ENCODE measurements at regions not wholly inside any gene's neighbourhood (a gene's known extent, or its start where the extent isn't known, plus 50 kb on each side); places are given as distances from the start of the nearest gene placed in this dataset.
"Not testable (repeated sequence)": the region's sequence is repeated elsewhere in the genome, so short reads cannot be mapped to it uniquely, and the experiment has no call there.

DNA sequence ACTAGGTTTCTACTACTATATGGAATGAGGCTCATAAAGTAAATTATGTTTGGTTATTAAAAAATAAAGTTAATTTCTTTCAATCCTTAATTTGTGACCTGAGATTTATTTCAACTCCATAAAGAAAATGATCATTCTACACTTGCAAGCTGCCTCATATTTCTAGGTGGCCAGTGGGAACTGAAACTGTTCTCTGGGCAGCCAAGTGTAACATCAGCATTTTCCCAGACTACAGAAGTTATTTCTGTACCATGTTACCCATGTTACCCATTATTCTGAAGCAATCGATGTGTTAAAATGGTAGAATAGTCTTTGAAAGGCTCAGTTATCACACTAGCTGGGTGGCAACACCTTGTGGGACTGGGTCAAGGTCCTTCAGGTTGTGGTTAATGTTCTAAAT, 139.3 kb upstream of the FBXO11 start:
- no peak for DNase-seq

DNA sequence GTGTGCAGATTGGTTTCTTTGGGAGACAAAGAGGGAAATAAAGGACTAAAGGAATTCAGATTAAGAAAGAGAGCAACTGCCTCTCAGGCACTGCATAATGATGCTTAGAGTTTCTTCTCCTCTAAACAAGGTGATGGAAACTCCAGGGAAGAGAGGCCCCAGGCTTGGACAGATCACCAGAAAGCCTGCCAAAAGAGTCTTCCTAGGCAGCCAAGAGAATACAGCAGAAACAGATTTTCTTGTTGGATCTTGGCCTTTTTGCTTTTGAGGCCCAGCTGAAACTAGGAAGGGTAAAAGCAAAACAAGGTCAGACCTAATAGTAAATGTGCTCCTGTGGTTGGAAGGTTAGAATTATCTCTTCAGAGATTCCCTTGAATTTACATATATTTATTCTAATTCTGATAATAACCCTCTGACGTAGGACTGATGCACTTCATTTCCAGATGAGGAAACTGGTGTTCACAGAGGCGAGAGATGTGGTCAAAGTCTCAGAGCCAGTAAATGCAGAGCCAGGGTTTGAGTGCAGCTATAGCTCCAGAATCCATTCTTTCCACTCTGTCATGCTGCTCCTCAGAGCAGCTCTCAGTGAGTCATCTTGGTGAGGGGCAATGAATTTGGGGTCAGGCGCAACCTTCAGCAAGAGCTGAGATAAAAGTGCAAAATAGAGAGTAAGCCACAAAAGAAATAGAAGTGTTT, 142.3 kb upstream of the FBXO11 start:
- no peak for DNase-seq

DNA sequence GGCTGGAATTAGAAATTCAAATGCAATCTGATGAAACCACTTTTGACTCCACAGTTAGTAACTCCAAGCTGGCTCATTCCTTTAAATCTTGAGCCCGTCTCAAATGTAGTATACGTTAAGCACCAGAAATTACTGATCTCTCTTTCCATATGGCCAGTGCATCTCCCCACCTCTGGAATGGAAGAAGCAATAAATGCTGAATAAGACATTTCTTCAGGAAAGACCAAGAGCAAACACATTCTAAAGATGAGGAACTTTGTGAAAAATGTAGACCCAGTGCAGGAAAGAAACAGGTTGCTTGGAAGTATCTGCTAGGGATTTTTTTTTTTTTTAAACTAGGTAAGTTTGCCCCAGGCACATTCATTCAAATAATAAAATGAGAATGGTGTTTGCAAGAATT, 143.1 kb upstream of the FBXO11 start:
- no peak for DNase-seq

DNA sequence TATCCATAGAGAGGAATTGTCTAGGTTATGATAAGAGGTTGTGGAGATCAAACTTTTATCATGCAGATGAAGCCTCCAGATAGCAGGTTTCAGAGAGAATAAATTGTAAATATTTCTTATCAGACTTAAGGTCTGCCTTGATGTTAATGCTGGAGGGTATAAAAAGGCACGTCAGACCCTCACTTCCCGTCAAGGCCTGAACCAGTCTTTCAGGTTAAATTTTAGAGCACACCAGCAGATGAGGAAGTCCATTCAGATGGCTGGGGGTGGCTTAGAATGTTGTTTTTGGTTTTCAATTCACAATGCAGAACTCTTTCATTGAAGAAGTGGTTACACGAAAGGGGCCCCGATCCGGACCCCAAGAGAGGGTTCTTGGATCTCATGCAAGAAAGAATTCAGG, 144.4 kb upstream of the FBXO11 start:
- DNase-seq, result no peak

DNA sequence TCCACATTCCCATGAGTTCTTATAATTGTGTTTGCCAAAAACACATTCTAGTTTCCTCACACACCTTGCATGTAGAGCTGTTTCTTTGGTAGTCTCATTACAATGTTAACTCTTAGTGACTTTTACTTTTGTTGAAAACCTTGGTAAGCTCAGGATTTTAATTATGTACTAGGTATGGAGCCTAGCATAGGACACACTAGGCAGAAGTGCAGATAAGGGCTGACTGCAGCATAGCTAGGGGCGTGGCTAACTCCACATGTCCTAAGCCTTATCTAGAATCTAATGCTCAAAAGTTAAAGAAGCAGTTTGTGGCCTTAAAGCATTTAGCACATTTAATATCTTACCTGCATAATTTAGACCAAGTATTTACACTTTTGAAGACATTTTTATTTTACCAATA, 153.7 kb upstream of the FBXO11 start:
- DNase-seq, result no peak

DNA sequence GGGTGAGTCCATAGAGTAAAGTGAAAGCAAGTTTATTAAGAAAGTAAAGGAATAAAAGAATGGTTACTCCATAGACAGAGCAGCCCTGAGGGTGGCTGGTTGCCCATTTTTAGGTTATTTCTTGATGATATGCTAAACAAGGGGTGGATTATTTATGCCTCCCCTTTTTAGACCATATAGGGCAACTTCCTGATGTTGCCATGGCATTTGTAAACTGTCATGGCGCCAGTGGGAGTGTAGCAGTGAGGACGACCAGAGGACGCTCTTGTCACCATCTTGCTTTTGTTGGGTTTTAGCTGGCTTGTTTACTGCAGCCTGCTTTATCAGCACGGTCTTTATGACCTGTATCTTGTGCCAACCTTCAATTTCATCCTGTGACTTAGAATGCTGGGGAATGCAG, 155.4 kb upstream of the FBXO11 start:
- DNase-seq, result not testable (repeated sequence)

GRCh38 chr2:48065096-48065495, 158.8 kb upstream of the FBXO11 start:
- no peak for DNase-seq

GRCh38 chr2:48066000-48066399, 159.7 kb upstream of the FBXO11 start:
- DNase-seq, result no peak

DNA sequence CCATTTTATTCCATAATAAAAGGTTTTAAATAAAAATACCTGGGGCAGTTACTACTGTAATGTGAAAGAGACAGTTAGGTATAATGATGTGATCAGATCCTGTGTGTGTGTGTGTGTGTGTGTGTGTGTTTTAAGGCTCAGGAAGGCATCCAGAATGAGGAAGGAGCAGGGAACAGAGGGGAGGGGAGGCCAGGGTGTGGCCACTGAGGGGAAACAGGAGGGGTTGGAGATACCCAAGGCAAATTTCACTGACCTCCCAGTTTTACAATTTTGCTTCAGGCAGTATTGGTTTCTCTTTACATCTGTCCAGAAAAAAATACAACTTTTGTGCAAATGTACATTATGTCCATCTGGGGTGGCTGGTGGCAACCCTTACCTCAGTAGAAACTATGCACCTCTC, 163.5 kb upstream of the FBXO11 start:
- DNase-seq, result no peak

DNA sequence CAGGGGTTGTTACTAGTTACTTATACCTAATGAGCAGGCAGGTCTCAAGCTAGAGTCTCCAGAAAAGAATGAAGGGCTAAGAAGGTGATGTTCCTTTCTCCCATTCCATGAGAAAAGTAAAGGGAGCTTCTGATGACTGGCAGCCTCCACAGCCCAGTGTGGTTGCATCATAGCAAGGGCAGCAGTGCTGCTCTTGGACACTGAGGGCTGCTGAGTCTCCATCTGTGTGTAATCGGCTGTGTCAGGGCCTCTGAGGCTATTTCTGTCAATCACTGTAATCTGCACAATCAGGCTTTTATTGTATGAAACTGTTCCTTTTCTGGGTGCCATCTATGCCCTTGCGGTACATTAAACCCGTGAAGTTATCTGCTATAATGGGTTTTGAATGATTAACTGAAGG, 164.1 kb upstream of the FBXO11 start:
- no peak for DNase-seq

- DNase-seq, result no peak
Observed at GRCh38 chr2:48072583-48072982, 166.3 kb upstream of the FBXO11 start.

- DNase-seq, result no peak
Observed at GRCh38 chr2:48075631-48076030, 169.3 kb upstream of the FBXO11 start.

- no peak for DNase-seq
Observed at GRCh38 chr2:48080534-48081316, 174.4 kb upstream of the FBXO11 start.

GRCh38 chr2:48081317-48081628, 175.0 kb upstream of the FBXO11 start:
- DNase-seq, result no peak

GRCh38 chr2:48085888-48086287, 179.6 kb upstream of the FBXO11 start:
- DNase-seq, result no peak

DNA sequence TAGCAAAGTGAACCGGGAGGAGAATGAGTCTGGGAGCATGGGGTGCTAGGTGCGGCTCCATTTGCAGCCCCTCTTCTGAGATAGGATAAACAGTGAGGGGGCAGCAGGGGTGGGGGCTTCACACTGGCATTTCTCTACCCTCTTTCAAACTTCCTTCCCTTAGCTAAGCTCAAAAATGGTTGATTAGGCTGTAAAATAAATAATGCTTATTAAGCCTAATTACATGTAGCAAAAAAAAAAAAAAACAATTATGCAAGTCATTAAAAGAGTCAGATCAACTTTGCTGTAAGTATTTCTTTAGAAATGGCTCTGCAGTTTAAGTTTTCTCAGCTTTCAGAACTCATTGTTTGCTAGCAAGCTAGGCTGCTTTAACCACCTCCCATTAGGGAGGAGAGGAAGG, 182.7 kb upstream of the FBXO11 start:
- DNase-seq, result no peak

DNA sequence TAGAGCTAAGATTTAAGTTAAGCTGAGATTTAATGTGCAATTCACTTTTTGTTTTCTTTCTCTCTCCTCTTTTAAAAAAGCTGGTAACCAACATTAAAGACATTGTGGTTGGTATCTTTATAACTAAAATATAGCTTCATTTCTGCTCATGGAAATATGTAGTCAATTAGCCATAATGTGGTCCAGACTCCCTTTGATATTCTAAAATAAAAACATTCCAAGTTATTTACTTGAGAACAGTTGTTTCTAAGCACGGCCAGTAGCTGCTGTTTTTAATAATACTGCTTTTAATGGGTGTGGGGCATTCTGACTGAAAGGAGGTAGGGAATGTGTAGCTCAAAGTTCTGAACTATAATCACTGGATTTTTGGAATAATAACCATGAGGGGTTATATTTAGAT, 183.3 kb upstream of the FBXO11 start:
- DNase-seq, result no peak

GRCh38 chr2:48092846-48093803, 186.8 kb upstream of the FBXO11 start:
- no peak for DNase-seq

DNA sequence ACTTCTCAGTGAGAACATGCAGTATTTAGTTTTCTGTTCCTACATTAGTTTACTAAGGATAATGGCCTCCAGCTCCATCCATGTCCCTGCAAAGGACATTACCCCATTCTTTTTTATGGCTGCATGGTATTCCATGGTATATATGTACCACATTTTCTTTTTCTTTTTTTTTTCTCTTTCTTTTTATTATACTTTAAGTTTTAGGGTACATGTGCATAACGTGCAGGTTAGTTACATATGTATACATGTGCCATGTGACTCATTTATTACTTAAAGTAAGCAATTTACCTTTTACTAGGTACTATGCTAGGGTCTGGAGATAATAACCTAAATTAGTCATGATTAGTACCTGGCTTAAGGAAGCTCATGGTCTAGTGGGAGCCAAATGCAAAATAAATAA, 190.5 kb upstream of the FBXO11 start:
- not testable (repeated sequence) for DNase-seq

- no peak for DNase-seq
Observed at GRCh38 chr2:48098539-48098938, 192.2 kb upstream of the FBXO11 start.

DNA sequence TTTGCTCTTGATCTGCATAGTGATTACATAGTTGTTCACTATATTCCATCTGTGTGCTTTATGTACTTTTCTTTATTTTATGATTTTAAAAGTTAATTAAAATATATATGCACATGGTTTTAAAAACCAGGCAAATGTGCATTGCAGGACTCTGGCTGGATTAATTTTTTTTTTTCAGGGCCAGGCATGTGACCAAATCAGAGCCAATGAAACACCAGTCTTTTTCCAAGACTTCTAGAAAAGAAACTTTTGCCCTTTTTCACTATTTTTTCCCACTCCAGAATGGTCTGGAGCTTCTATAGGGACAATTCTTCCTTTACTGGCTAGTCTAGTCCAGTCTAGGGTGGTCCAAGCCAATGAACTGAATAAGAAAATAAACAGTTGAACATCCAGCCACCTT, 198.1 kb upstream of the FBXO11 start:
- no peak for DNase-seq

DNA sequence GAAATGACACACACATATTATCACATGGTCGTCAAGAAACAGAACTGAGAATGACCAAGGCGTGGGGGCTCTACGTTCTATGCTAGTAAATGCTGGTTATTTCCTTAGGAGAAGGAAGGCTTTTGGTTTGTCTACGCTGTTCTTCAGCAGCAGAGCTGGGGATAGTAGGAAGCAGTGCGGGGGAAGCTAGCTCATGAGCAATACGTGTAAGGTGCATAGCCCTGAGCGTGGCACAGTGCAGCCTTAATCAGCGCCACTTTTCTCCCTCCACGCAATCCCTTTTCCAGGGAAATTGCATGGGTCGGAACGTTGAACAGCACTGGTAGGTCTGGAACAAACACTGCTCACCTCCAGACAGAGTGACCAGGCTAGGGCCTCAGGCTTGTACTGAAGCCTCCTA, 199.6 kb upstream of the FBXO11 start:
- DNase-seq, result no peak

- no peak for DNase-seq
Observed at GRCh38 chr2:48107326-48107925, 201.1 kb upstream of the FBXO11 start.

Measured in activated effector memory CD4-positive, alpha-beta T cell treated with anti-CD3 and anti-CD28 coated beads, Interleukin-2, amount 50 U/mL, for 16 hours (primary cell).